A673 (cell line): ENCODE measurements at regions not wholly inside any gene's neighbourhood (a gene's known extent, or its start where the extent isn't known, plus 50 kb on each side); places are given as distances from the start of the nearest gene placed in this dataset.

Experiments used
- CTCF ChIP-seq: fragments of 300-800, 200-600 bp; sonication (generic); conservative IDR thresholded peaks from 2 replicates; pipeline ENCODE4 v1.5.1; 2017; ENCODE audit warnings: low read depth, mild to moderate bottlenecking, antibody characterized with exemption, low read length, moderate library complexity, mixed read lengths
- EZH2 ChIP-seq: fragments of 200-600 bp; sonication (generic); IDR thresholded peaks from 2 replicates; pipeline ENCODE4 v1.6.1; 2017; ENCODE audit warnings: borderline replicate concordance, low read depth, mild to moderate bottlenecking, mixed read lengths, antibody characterized with exemption, low read length; ENCODE audit not compliant: poor library complexity, severe bottlenecking

- TF ChIP-seq CTCF: no peak
- TF ChIP-seq EZH2: no peak
Observed at GRCh38 chr5:160504906-160505305, 83.3 kb downstream of the PTTG1 start.
